ENCODE measurements at regions not wholly inside any gene's neighbourhood (a gene's known extent, or its start where the extent isn't known, plus 50 kb on each side); places are given as distances from the start of the nearest gene placed in this dataset.

GRCh38 chr4:136768213-136768924, 763.9 kb downstream of the PCDH18 start:
- Mint-ChIP-seq H3K9me3 (no peaks in the 10 kb centered on the region), H3K27ac (no peak overlapping the region), H3K4me1 (no peaks in the 10 kb centered on the region), H3K36me3 (ENCODE audit: low read depth) (no peaks in the 10 kb centered on the region), H3K27me3 (no peaks in the 10 kb centered on the region), H3K4me3 (no peak overlapping the region)
- ChIA-PET POLR2A (no interaction called here), CTCF (no interaction called here)
- no peak for DNase-seq

- Mint-ChIP-seq H3K27ac (no peak overlapping the region), H3K4me1 (no peaks in the 10 kb centered on the region), H3K36me3 (ENCODE audit: low read depth) (no peaks in the 10 kb centered on the region), H3K9me3 (no peaks in the 10 kb centered on the region), H3K4me3 (no peak overlapping the region), H3K27me3 (no peaks in the 10 kb centered on the region)
- ChIA-PET POLR2A (no interaction called here), CTCF (no interaction called here)
- DNase-seq = no peak
Observed at GRCh38 chr4:136763919-136764318, 768.4 kb downstream of the PCDH18 start.

GRCh38 chr4:136755531-136755916, 776.8 kb downstream of the PCDH18 start:
- no peak overlapping the region for H3K4me3 Mint-ChIP-seq
- ChIA-PET CTCF (no interaction called here), POLR2A (no interaction called here)
- H3K36me3 Mint-ChIP-seq (ENCODE audit: low read depth) = no peaks in the 10 kb centered on the region
- H3K27me3 Mint-ChIP-seq = no peaks in the 10 kb centered on the region
- H3K27ac Mint-ChIP-seq = no peak overlapping the region
- H3K9me3 Mint-ChIP-seq = no peaks in the 10 kb centered on the region
- DNase-seq = no peak
- H3K4me1 Mint-ChIP-seq = no peaks in the 10 kb centered on the region

GRCh38 chr4:136754810-136755530, 777.3 kb downstream of the PCDH18 start:
- Mint-ChIP-seq H3K4me1 (no peaks in the 10 kb centered on the region), H3K36me3 (ENCODE audit: low read depth) (no peaks in the 10 kb centered on the region), H3K9me3 (peaks cover 2% of the 10 kb centered on the region), H3K4me3 (no peak overlapping the region), H3K27me3 (no peaks in the 10 kb centered on the region), H3K27ac (no peak overlapping the region)
- no peak for DNase-seq
- ChIA-PET CTCF (no interaction called here), POLR2A (no interaction called here)

GRCh38 chr4:136751556-136751955, 780.7 kb downstream of the PCDH18 start:
- no peaks in the 10 kb centered on the region for H3K36me3 Mint-ChIP-seq (ENCODE audit: low read depth)
- H3K9me3 Mint-ChIP-seq = peaks cover 2% of the 10 kb centered on the region
- no peak overlapping the region for H3K4me3 Mint-ChIP-seq
- ChIA-PET CTCF (no interaction called here), POLR2A (no interaction called here)
- H3K27me3 Mint-ChIP-seq = no peaks in the 10 kb centered on the region
- no peak for DNase-seq
- no peaks in the 10 kb centered on the region for H3K4me1 Mint-ChIP-seq
- no peak overlapping the region for H3K27ac Mint-ChIP-seq

- H3K27me3 Mint-ChIP-seq = no peaks in the 10 kb centered on the region
- peaks cover 2% of the 10 kb centered on the region for H3K9me3 Mint-ChIP-seq
- H3K4me3 Mint-ChIP-seq = no peak overlapping the region
- ChIA-PET POLR2A (no interaction called here), CTCF (no interaction called here)
- no peaks in the 10 kb centered on the region for H3K4me1 Mint-ChIP-seq
- H3K36me3 Mint-ChIP-seq (ENCODE audit: low read depth) = no peaks in the 10 kb centered on the region
- no peak overlapping the region for H3K27ac Mint-ChIP-seq
- no peak for DNase-seq
Observed at GRCh38 chr4:136750897-136751296, 781.4 kb downstream of the PCDH18 start.

GRCh38 chr4:136749989-136750388, 782.3 kb downstream of the PCDH18 start:
- no peaks in the 10 kb centered on the region for H3K4me1 Mint-ChIP-seq
- no peak overlapping the region for H3K27ac Mint-ChIP-seq
- ChIA-PET POLR2A (no interaction called here), CTCF (no interaction called here)
- H3K4me3 Mint-ChIP-seq = no peak overlapping the region
- DNase-seq = no peak
- H3K27me3 Mint-ChIP-seq = no peaks in the 10 kb centered on the region
- H3K36me3 Mint-ChIP-seq (ENCODE audit: low read depth) = no peaks in the 10 kb centered on the region
- peaks cover 2% of the 10 kb centered on the region for H3K9me3 Mint-ChIP-seq

GRCh38 chr4:136748773-136749172, 783.5 kb downstream of the PCDH18 start:
- no peak overlapping the region for H3K27ac Mint-ChIP-seq
- H3K27me3 Mint-ChIP-seq = no peaks in the 10 kb centered on the region
- peaks cover 2% of the 10 kb centered on the region for H3K9me3 Mint-ChIP-seq
- CTCF ChIA-PET = no interaction called here
- no peaks in the 10 kb centered on the region for H3K4me1 Mint-ChIP-seq
- H3K4me3 Mint-ChIP-seq = no peak overlapping the region
- H3K36me3 Mint-ChIP-seq (ENCODE audit: low read depth) = no peaks in the 10 kb centered on the region
- DNase-seq = no peak
- POLR2A ChIA-PET = no interaction called here

GRCh38 chr4:136748165-136748564, 784.1 kb downstream of the PCDH18 start:
- POLR2A ChIA-PET = no interaction called here
- peaks cover 2% of the 10 kb centered on the region for H3K9me3 Mint-ChIP-seq
- DNase-seq = no peak
- CTCF ChIA-PET = no interaction called here
- H3K36me3 Mint-ChIP-seq (ENCODE audit: low read depth) = no peaks in the 10 kb centered on the region
- no peaks in the 10 kb centered on the region for H3K27me3 Mint-ChIP-seq
- H3K4me3 Mint-ChIP-seq = no peak overlapping the region
- no peak overlapping the region for H3K27ac Mint-ChIP-seq
- no peaks in the 10 kb centered on the region for H3K4me1 Mint-ChIP-seq

- Mint-ChIP-seq H3K36me3 (ENCODE audit: low read depth) (no peaks in the 10 kb centered on the region), H3K27me3 (no peaks in the 10 kb centered on the region), H3K9me3 (peaks cover 3% of the 10 kb centered on the region), H3K4me1 (no peaks in the 10 kb centered on the region), H3K4me3 (no peak overlapping the region), H3K27ac (no peak overlapping the region)
- DNase-seq = no peak
- ChIA-PET CTCF (no interaction called here), POLR2A (interaction anchor here (0.6 kb wide), 1 partner anchor 1282 kb away, joined by 4 read pairs; no protein-coding TSS in a partner anchor)
Observed at GRCh38 chr4:136743238-136743637, 789.1 kb downstream of the PCDH18 start.

- no peak for DNase-seq
- Mint-ChIP-seq H3K27ac (no peak overlapping the region), H3K4me1 (no peaks in the 10 kb centered on the region), H3K9me3 (peaks cover 3% of the 10 kb centered on the region), H3K4me3 (no peak overlapping the region), H3K36me3 (ENCODE audit: low read depth) (no peaks in the 10 kb centered on the region), H3K27me3 (no peaks in the 10 kb centered on the region)
- POLR2A ChIA-PET = no interaction called here
- CTCF ChIA-PET = no interaction called here
Observed at GRCh38 chr4:136742333-136742732, 790.0 kb downstream of the PCDH18 start.

GRCh38 chr4:136741468-136741867, 790.8 kb downstream of the PCDH18 start:
- H3K36me3 Mint-ChIP-seq (ENCODE audit: low read depth) = no peaks in the 10 kb centered on the region
- H3K4me3 Mint-ChIP-seq = no peak overlapping the region
- CTCF ChIA-PET = no interaction called here
- no peak overlapping the region for H3K27ac Mint-ChIP-seq
- POLR2A ChIA-PET = no interaction called here
- no peak for DNase-seq
- H3K27me3 Mint-ChIP-seq = no peaks in the 10 kb centered on the region
- peaks cover 3% of the 10 kb centered on the region for H3K9me3 Mint-ChIP-seq
- no peaks in the 10 kb centered on the region for H3K4me1 Mint-ChIP-seq

GRCh38 chr4:136740326-136740725, 792.0 kb downstream of the PCDH18 start:
- ChIA-PET CTCF (no interaction called here), POLR2A (no interaction called here)
- Mint-ChIP-seq H3K27me3 (no peaks in the 10 kb centered on the region), H3K4me3 (no peak overlapping the region), H3K27ac (no peak overlapping the region), H3K9me3 (peaks cover 3% of the 10 kb centered on the region), H3K4me1 (no peaks in the 10 kb centered on the region), H3K36me3 (ENCODE audit: low read depth) (no peaks in the 10 kb centered on the region)
- DNase-seq = no peak

- H3K36me3 Mint-ChIP-seq (ENCODE audit: low read depth) = no peaks in the 10 kb centered on the region
- H3K4me1 Mint-ChIP-seq = no peaks in the 10 kb centered on the region
- no peak for DNase-seq
- no peak overlapping the region for H3K4me3 Mint-ChIP-seq
- H3K27ac Mint-ChIP-seq = no peak overlapping the region
- ChIA-PET POLR2A (no interaction called here), CTCF (no interaction called here)
- H3K27me3 Mint-ChIP-seq = no peaks in the 10 kb centered on the region
- H3K9me3 Mint-ChIP-seq = peaks cover 3% of the 10 kb centered on the region
Observed at GRCh38 chr4:136737066-136737465, 795.2 kb downstream of the PCDH18 start.
